GM12878 (cell line): ENCODE measurements at regions not wholly inside any gene's neighbourhood (a gene's known extent, or its start where the extent isn't known, plus 50 kb on each side); places are given as distances from the start of the nearest gene placed in this dataset.

Experiments used
- ATAC-seq: fragments of 200-7000 bp; cut with Tn5 transposase; 3 replicates; pipeline ENCODE4 v1.9.1; 2020; ENCODE audit warnings: mild to moderate bottlenecking, moderate library complexity
- BruUV-seq: library from RNA; stranded (reverse); fragments of 400-500 nt; replicated peaks from 2 replicates; lab custom pipeline; 2021; lab: Mats Ljungman, UMichigan
- CTCF ChIA-PET: fragments of 300-600 bp; sonication (Branson Sonifier 250); formaldehyde crosslinking; extraction: SDS; loops from one replicate; lab custom pipeline; 2021; ENCODE audit warnings: inconsistent platforms; lab: Yijun Ruan, JAX
- POLR2A ChIA-PET: fragments of 350-600 bp; formaldehyde crosslinking; extraction: SDS; loops from one replicate; lab custom pipeline; 2021; ENCODE audit warnings: inconsistent platforms; lab: Charles Lee
- RAD21 ChIA-PET: fragments of 300-600 bp; sonication (Branson Sonifier 250); formaldehyde crosslinking; loops from one replicate; lab custom pipeline; 2023; ENCODE audit warnings: antibody characterized with exemption; ENCODE audit not compliant: unreplicated experiment; lab: Charles Lee
- SMC1A ChIA-PET: fragments of 300-600 bp; sonication (Branson Sonifier 250); formaldehyde crosslinking; loops from one replicate; lab custom pipeline; 2023; ENCODE audit not compliant: unreplicated experiment, uncharacterized antibody; lab: Charles Lee
- DNase-seq: peaks from one replicate; pipeline ENCODE4 v3.0.0-alpha.2; 2011; ENCODE audit warnings: low read depth, low spot score
- FAIRE-seq: peaks from 3 replicates; lab custom pipeline; 2011; peaks lifted over from hg19 to GRCh38; lab: Jason Lieb, UNC
- H2AFZ ChIP-seq: 2 replicates; pipeline ENCODE4 v1.6.0; 2011; ENCODE audit warnings: low read depth, low read length, control low read depth; ENCODE audit not compliant: control insufficient read depth
- H3K27ac ChIP-seq: 2 replicates; pipeline ENCODE4 v1.5.1; 2011; ENCODE audit warnings: control low read depth; ENCODE audit not compliant: control insufficient read depth, insufficient read depth
- H3K27me3 ChIP-seq, 2 experiments: replicated peaks in 1 of 2; 2 replicates each; pipeline versions ENCODE4 v1.6.0 to v1.6.1; 2011; ENCODE audit warnings: low read length in 1 of 2; ENCODE audit not compliant: control insufficient read depth in 2 of 2, insufficient read depth in 2 of 2
- H3K36me3 ChIP-seq, 2 experiments: 2 replicates each; pipeline ENCODE4 v1.5.1; 2011; ENCODE audit warnings: low read length in 1 of 2; ENCODE audit not compliant: control insufficient read depth in 2 of 2, insufficient read depth in 2 of 2
- H3K4me1 ChIP-seq: 2 replicates; pipeline ENCODE4 v1.6.1; 2011; ENCODE audit warnings: mild to moderate bottlenecking, low read length, moderate library complexity, mixed read lengths; ENCODE audit not compliant: control insufficient read depth, insufficient read depth
- H3K4me2 ChIP-seq: 2 replicates; pipeline ENCODE4 v1.6.0; 2011; ENCODE audit warnings: control low read depth; ENCODE audit not compliant: control insufficient read depth, insufficient read depth
- H3K4me3 ChIP-seq: fragments of 200-600 bp; sonication (generic); 2 replicates; pipeline ENCODE4 v1.5.1; 2016
- H3K79me2 ChIP-seq: 2 replicates; pipeline ENCODE4 v1.6.0; 2011; ENCODE audit warnings: low read length; ENCODE audit not compliant: control insufficient read depth, insufficient read depth
- H3K9ac ChIP-seq: 2 replicates; pipeline ENCODE4 v1.8.0; 2011; ENCODE audit warnings: low read length, control low read depth, mixed read lengths; ENCODE audit not compliant: control insufficient read depth, insufficient read depth
- H3K9me3 ChIP-seq: replicated peaks from 3 replicates; pipeline ENCODE4 v1.5.1; 2011; ENCODE audit warnings: mild to moderate bottlenecking, low read length; ENCODE audit not compliant: control insufficient read depth, insufficient read depth
- H4K20me1 ChIP-seq: 2 replicates; pipeline ENCODE4 v1.6.0; 2011; ENCODE audit not compliant: control insufficient read depth, insufficient read depth
- CREM ChIP-seq: IDR thresholded peaks from 2 replicates; pipeline ENCODE4 v1.6.1; 2014; ENCODE audit warnings: antibody characterized with exemption, low read depth
- FOS ChIP-seq: IDR thresholded peaks from 3 replicates; pipeline ENCODE4 v1.6.1; 2011; ENCODE audit warnings: borderline replicate concordance; ENCODE audit not compliant: insufficient read length; ENCODE audit errors: extremely low read depth
- FOXM1 ChIP-seq: IDR thresholded peaks from 2 replicates; pipeline ENCODE4 v1.6.1; 2012; ENCODE audit warnings: low read depth, mild to moderate bottlenecking, inconsistent platforms, low read length, moderate library complexity
- KDM1A ChIP-seq: fragments of 200-600 bp; sonication (generic); IDR thresholded peaks from 2 replicates; pipeline ENCODE4 v1.6.1; 2016; ENCODE audit warnings: borderline replicate concordance
- NFYA ChIP-seq: IDR thresholded peaks from 2 replicates; pipeline ENCODE4 v1.6.1; 2011; ENCODE audit warnings: low read depth, mild to moderate bottlenecking, low read length, improper control_type of control experiment, borderline replicate concordance
- SMAD1 ChIP-seq: fragments of 450-650 bp; IDR thresholded peaks from 2 replicates; pipeline ENCODE4 v1.6.1; 2018; ENCODE audit warnings: mild to moderate bottlenecking, low read depth; ENCODE audit not compliant: partially characterized antibody
- TARDBP ChIP-seq: IDR thresholded peaks from 2 replicates; pipeline ENCODE4 v1.6.1; 2016; ENCODE audit warnings: borderline replicate concordance
- TCF7 ChIP-seq: IDR thresholded peaks from 2 replicates; pipeline ENCODE4 v1.6.1; 2014; ENCODE audit warnings: antibody characterized with exemption, borderline replicate concordance
- WRNIP1 ChIP-seq: IDR thresholded peaks from 2 replicates; pipeline ENCODE4 v1.6.1; 2011; ENCODE audit warnings: low read depth, low read length, improper control_type of control experiment, borderline replicate concordance
- WGBS: methylation state at CpG from one replicate; pipeline ENCODE4 v1.1.6; 2016; ENCODE audit warnings: low lambda C conversion rate; ENCODE audit not compliant: insufficient replicate concordance, insufficient coverage; ENCODE audit errors: missing lambda C conversion rate; 5-methylcytosine and 5-hydroxymethylcytosine counted together
- in situ Hi-C: fragments of 300-500 bp; cut with MboI; formaldehyde crosslinking; loops from 9 replicates; pipeline ENCODE4 v1.14.3; 2018; ENCODE audit warnings: mixed read lengths
- intact Hi-C: fragments of 100-400 bp; cut with micrococcal nuclease; formaldehyde crosslinking; loops from one replicate; pipeline ENCODE4 v1.14.2; 2022; ENCODE audit not compliant: unreplicated experiment
- TF ChIP-seq, protein P1 (sequence below): IDR thresholded peaks from 2 replicates; pipeline ENCODE4 v1.6.1; 2011; ENCODE audit warnings: borderline replicate concordance, low read depth, mild to moderate bottlenecking, moderate library complexity, mixed read lengths, low read length; ENCODE audit not compliant: insufficient read depth; ENCODE audit errors: extremely low read length
- TF ChIP-seq, protein P2 (sequence below): IDR thresholded peaks from 2 replicates; pipeline ENCODE4 v1.6.1; 2012; ENCODE audit warnings: low read depth, low read length, improper control_type of control experiment

DNA sequence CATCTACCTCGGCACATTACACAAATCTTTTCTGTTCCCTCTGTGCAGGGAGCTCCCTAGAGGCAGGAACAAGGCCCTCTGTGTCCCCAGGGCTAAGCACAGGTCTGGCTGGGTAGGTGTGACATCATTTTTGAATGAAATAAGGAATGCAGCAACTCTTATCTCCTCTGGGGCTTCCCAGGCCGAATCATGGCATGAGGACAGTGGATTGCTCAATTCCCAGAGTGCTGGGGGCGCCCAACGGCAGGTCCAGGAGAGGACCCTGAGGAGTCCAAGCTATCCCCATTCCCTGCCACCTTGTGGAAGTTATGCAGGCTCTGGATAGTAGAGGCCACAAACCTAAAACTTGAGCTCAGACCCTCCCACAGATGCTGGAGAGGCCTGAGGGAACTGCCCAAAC lies 158.0 kb upstream of the RAB6C start (continued):
- TF ChIP-seq KDM1A: no peak
- TF ChIP-seq FOXM1: no peak
- TF ChIP-seq FOS: no peak
- no peak for TF ChIP-seq NFYA
- TF ChIP-seq, protein P1, sequence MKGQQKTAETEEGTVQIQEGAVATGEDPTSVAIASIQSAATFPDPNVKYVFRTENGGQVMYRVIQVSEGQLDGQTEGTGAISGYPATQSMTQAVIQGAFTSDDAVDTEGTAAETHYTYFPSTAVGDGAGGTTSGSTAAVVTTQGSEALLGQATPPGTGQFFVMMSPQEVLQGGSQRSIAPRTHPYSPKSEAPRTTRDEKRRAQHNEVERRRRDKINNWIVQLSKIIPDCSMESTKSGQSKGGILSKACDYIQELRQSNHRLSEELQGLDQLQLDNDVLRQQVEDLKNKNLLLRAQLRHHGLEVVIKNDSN: no peak
- no peak for TF ChIP-seq WRNIP1
- TF ChIP-seq, protein P2, sequence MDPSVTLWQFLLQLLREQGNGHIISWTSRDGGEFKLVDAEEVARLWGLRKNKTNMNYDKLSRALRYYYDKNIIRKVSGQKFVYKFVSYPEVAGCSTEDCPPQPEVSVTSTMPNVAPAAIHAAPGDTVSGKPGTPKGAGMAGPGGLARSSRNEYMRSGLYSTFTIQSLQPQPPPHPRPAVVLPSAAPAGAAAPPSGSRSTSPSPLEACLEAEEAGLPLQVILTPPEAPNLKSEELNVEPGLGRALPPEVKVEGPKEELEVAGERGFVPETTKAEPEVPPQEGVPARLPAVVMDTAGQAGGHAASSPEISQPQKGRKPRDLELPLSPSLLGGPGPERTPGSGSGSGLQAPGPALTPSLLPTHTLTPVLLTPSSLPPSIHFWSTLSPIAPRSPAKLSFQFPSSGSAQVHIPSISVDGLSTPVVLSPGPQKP: no peak

DNA sequence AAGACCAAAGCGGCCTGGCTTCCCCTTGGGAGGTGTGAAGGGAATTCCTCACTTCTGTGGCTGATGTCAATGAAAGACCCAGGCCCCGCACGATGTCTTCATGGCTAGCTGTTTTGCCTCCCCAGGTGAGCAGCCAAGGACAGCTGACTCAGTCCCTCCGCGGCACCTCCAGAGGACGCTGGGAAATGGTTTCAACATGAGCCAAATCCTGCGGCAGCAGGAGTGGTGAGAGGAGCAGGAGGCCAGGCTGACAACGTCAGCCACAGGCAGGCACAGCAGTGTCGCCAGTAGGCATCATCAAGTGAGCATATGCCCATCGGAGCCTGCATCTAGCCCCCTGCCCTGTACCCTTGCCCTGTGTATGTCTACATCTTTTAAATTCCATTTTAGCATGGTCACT lies 156.4 kb upstream of the RAB6C start:
- DNase-seq (no peak), FAIRE-seq (no peak), ATAC-seq (no peak)
- Histone ChIP-seq H3K79me2 (no peaks in the 10 kb centered on the region), H3K9me3 (no peaks in the 10 kb centered on the region), H3K27ac (no peak overlapping the region), H3K36me3 (no peaks in the 10 kb centered on the region), H3K4me3 (no peak overlapping the region), H4K20me1 (no peaks in the 10 kb centered on the region), H3K9ac (no peak overlapping the region), H3K4me1 (no peaks in the 10 kb centered on the region), H3K27me3 (no peaks in the 10 kb centered on the region; a peak in 2 of 4 replicates), H3K4me2 (no peak overlapping the region), H2AFZ (no peak overlapping the region)
- no TSS peak for BruUV-seq
- no peak for TF ChIP-seq TCF7
- no peak for TF ChIP-seq CREM
- TF ChIP-seq TARDBP: no peak
- no peak for TF ChIP-seq SMAD1
- ChIA-PET CTCF (no interaction called here), SMC1A (no interaction called here), RAD21 (no interaction called here), POLR2A (no interaction called here)
- 54% methylated on average over 10 of the region's 10 CpGs for WGBS
- intact Hi-C loops: no loop called here
- in situ Hi-C loops: no loop called here
